Effector memory CD8-positive, alpha-beta T cell (primary cell): ENCODE measurements at regions not wholly inside any gene's neighbourhood (a gene's known extent, or its start where the extent isn't known, plus 50 kb on each side); places are given as distances from the start of the nearest gene placed in this dataset.

Experiments
- ATAC-seq: fragments of 150-1000 bp; cut with Tn5 transposase; replicated peaks from 2 replicates; pipeline ENCODE4 v1.10.0; 2021; ENCODE audit warnings: mild to moderate bottlenecking, moderate library complexity
- DNase-seq, 3 experiments: peaks; one replicate each; pipeline ENCODE4 v3.0.0; 2021
- H3K27ac Mint-ChIP-seq, 2 donors: one replicate each; pipeline ENCODE4 v1.8.0; 2022; ENCODE audit warnings: mild to moderate bottlenecking in 2 of 2, mixed read lengths in 2 of 2, moderate library complexity in 2 of 2
- H3K27me3 Mint-ChIP-seq, 2 donors: one replicate each; pipeline ENCODE4 v1.8.0; 2022; ENCODE audit warnings: mixed read lengths in 2 of 2
- H3K36me3 Mint-ChIP-seq: one replicate; pipeline ENCODE4 v1.8.0; 2022; ENCODE audit warnings: mild to moderate bottlenecking, moderate library complexity, mixed read lengths; ENCODE audit not compliant: insufficient read depth
- H3K4me1 Mint-ChIP-seq, 2 donors: one replicate each; pipeline ENCODE4 v1.8.0; 2022; ENCODE audit warnings: low read depth in 2 of 2, mixed read lengths in 2 of 2
- H3K4me3 Mint-ChIP-seq, 2 donors: one replicate each; pipeline ENCODE4 v1.8.0; 2022; ENCODE audit warnings: mild to moderate bottlenecking in 2 of 2, mixed read lengths in 2 of 2, moderate library complexity in 2 of 2
- H3K9me3 Mint-ChIP-seq, 2 donors: one replicate each; pipeline ENCODE4 v1.8.0; 2022; ENCODE audit warnings: mixed read lengths in 2 of 2

DNA sequence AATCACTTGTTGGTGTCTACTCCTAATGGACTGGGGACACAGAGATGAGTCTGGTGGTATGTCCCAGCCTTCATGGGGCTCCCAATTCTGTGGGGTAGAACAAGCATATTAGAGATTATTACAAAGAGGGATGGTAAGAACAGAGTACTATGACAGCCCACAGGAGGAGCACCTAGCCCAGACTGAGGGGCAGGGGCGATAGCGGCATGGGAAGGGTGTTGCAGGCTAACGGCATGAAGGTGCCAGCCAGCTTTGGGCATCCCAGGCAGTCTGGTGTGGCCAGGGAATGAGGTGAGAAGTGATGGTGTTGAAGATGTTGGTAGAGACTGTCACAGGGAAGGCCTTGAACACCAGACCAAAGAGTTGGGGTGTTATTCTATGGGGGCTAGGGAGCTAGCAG, 280.0 kb downstream of the RPS24 start:
- H3K9me3 Mint-ChIP-seq, result no peaks in the 10 kb centered on the region
- ATAC-seq (no peak), DNase-seq (no peak)
- no peaks in the 10 kb centered on the region for H3K36me3 Mint-ChIP-seq
- H3K27ac Mint-ChIP-seq, result no peak overlapping the region
- H3K4me3 Mint-ChIP-seq, result no peak overlapping the region
- H3K4me1 Mint-ChIP-seq, result no peaks in the 10 kb centered on the region
- H3K27me3 Mint-ChIP-seq, result peaks cover 0 to 15% of the 10 kb centered on the region in 2 donors

DNA sequence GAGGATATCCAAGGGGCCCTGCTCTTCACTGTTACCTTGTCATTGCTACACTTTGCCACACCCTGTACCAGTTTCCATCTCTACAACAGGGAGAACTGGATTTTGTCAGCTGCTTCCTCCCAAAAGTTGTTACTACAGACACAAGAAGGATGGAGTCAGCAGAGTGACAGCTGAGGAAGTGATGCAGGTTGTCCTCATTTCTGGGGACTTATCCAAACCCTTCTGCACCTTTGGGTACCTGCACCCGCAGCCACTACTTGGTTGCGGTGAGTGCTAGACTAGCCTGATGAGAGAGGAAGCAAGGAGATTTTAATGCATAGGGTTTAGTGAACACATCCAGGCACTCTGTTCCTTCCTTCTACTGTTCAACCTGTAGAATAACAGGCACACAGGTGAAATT, 281.0 kb downstream of the RPS24 start:
- DNase-seq, result no peak
- Mint-ChIP-seq H3K27ac (no peak overlapping the region), H3K4me3 (no peak overlapping the region), H3K4me1 (no peaks in the 10 kb centered on the region), H3K9me3 (no peaks in the 10 kb centered on the region), H3K36me3 (no peaks in the 10 kb centered on the region), H3K27me3 (peaks cover 0 to 15% of the 10 kb centered on the region in 2 donors)
- no peak for ATAC-seq

DNA sequence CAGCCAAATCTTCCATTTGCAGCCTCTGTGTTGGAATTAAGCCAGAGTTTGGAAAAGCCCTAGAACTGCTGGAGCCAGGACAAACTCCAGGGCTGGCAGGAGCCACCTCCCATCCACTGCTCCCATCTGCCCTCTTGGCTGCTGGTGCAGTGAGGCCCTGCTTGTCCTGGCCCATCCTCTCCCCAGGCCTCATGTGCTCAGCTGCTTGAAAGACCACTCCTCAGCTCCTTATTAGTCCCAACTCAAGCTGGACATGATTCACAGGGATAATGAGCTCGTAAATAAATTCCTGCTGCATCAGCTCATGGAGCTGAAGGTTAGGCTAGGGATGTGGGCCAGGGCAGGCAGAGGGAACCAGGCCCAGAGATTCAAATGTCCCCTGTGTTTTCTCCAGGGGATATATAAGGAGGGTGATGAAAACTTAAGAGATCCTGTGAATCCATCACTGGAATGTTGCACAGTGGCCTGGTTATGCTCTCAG, 282.8 kb downstream of the RPS24 start:
- H3K4me1 Mint-ChIP-seq, result peaks cover 0 to 6% of the 10 kb centered on the region in 2 donors
- no peak overlapping the region for H3K4me3 Mint-ChIP-seq
- peaks cover 0 to 15% of the 10 kb centered on the region in 2 donors for H3K27me3 Mint-ChIP-seq
- no peaks in the 10 kb centered on the region for H3K9me3 Mint-ChIP-seq
- H3K36me3 Mint-ChIP-seq, result no peaks in the 10 kb centered on the region
- ATAC-seq (no peak), DNase-seq (no peak)
- H3K27ac Mint-ChIP-seq, result no peak overlapping the region

DNA sequence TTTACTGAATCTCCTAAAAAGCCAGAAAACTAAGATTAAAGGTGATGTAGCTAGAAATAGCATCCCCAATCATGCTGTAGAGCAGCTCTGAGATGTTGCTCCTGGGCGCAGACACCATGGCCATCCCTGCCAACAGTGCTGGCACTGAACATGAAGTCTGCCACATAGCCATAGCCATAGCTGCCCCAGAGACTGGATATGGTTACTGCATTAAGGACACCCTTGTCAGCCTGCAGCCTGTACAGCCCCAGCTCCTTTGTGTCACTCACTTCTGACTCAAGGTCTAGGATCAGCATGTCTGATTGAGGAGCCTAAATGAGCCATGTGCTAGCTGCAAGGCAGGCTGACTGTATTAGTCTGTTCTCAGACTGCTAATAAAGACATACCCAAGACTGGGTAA, 284.6 kb downstream of the RPS24 start:
- H3K27ac Mint-ChIP-seq, result no peak overlapping the region
- DNase-seq (no peak), ATAC-seq (no peak)
- H3K36me3 Mint-ChIP-seq, result no peaks in the 10 kb centered on the region
- H3K4me3 Mint-ChIP-seq, result no peak overlapping the region
- H3K27me3 Mint-ChIP-seq, result peaks cover 0 to 12% of the 10 kb centered on the region in 2 donors
- peaks cover 0 to 8% of the 10 kb centered on the region in 2 donors for H3K4me1 Mint-ChIP-seq
- H3K9me3 Mint-ChIP-seq, result no peaks in the 10 kb centered on the region

DNA sequence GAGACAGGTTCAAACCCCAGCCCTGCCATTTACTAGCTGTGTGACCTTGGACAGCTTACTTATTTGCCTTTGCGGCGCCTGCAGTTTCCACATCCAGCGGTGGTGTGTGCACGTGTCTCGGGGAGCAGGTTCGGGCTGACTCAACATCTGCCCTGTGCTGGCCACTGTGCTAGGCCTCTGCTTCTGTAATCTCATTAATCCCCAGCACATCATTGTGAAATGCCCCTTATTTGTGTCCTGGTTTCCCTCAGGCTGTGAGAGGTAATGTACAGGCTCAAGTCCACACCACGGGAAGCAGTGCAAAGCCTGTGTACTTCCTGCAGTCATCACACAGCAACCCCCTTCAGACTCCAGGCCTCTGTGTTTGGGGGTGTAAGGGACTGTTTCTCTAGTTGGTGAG, 285.7 kb downstream of the RPS24 start:
- Mint-ChIP-seq H3K9me3 (no peaks in the 10 kb centered on the region), H3K36me3 (no peaks in the 10 kb centered on the region), H3K4me1 (peaks cover 0 to 9% of the 10 kb centered on the region in 2 donors), H3K4me3 (no peak overlapping the region), H3K27me3 (peaks cover 0 to 8% of the 10 kb centered on the region in 2 donors), H3K27ac (peak overlapping the region in 1 of 2 donors; percentile 73)
- DNase-seq (no peak), ATAC-seq (no peak)

DNA sequence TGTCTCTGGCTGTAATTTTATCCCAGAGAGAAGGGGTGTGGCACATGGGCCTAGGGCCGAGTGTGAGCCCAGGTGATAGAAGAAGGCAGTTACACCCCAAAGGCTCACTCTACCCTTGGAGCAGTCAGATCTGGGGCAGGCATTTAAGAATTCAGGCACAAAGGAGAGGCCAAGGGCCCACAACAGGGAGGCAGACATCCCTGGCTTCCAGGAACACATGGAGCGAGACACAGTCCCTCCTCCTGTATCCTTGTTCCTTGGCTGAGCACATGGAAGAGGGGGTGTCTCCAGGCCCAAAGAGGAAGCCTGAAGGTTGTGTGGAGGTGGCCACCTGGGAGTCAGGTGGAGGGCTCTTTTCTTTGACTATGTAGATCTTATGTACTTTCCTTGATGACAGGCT, 286.2 kb downstream of the RPS24 start:
- no peaks in the 10 kb centered on the region for H3K36me3 Mint-ChIP-seq
- H3K27ac Mint-ChIP-seq, result peak overlapping the region in 1 of 2 donors; percentile 73
- peaks cover 0 to 9% of the 10 kb centered on the region in 2 donors for H3K4me1 Mint-ChIP-seq
- DNase-seq (no peak), ATAC-seq (no peak)
- H3K9me3 Mint-ChIP-seq, result peaks cover 0 to under 1% of the 10 kb centered on the region in 2 donors
- no peak overlapping the region for H3K4me3 Mint-ChIP-seq
- peaks cover 0 to 8% of the 10 kb centered on the region in 2 donors for H3K27me3 Mint-ChIP-seq

DNA sequence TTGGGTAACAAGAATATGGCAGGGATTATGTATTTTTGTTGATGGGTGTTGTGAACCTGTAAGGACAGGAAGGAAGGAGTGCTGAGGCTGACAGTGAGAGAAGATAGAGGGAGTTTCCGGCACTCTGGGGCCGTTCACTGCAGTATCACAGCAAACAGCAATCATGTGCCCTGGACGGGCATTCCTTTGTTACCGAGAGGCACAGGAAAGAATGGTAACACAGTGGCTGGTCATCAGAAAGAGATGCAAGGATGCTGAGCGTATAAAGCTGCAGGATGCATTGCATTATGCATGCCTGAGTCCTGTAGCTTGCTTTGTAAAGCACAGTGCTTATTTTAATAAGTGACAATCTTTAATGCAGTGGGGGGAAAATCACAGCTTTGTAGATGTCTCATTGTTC, 286.8 kb downstream of the RPS24 start:
- Mint-ChIP-seq H3K27ac (peak overlapping the region in 1 of 2 donors; percentile 73), H3K36me3 (no peaks in the 10 kb centered on the region), H3K9me3 (peaks cover 0 to 7% of the 10 kb centered on the region in 2 donors), H3K27me3 (peaks cover 0 to 8% of the 10 kb centered on the region in 2 donors), H3K4me3 (peak overlapping the region in 1 of 2 donors; percentile 5), H3K4me1 (peaks cover 0 to 9% of the 10 kb centered on the region in 2 donors)
- ATAC-seq (peak; percentile 80), DNase-seq (no peak)

DNA sequence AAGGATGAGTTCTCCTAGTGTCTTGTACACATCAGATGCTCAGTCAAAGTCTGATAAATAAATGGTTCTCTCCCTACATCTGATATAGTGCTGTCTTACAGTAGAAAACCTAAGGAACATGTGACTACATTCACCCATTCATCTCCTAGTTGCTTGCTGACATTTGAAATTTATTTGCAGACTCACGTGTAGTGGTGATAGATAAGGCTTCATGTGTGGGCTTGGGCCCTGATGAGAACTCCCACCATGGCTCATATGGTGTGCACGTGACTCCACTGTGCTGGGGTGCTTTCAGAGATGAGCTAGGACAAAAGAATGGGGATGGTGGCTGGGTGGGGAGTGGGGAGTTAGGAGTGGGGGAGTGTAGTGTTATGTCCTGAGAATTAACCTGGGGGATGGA, 287.3 kb downstream of the RPS24 start:
- ATAC-seq, result no peak
- Mint-ChIP-seq H3K36me3 (no peaks in the 10 kb centered on the region), H3K4me3 (no peak overlapping the region), H3K27ac (peak overlapping the region in 1 of 2 donors; percentile 73), H3K27me3 (peaks cover 0 to 8% of the 10 kb centered on the region in 2 donors), H3K9me3 (peaks cover 0 to 8% of the 10 kb centered on the region in 2 donors), H3K4me1 (peaks cover 0 to 9% of the 10 kb centered on the region in 2 donors)
- no peak for DNase-seq

DNA sequence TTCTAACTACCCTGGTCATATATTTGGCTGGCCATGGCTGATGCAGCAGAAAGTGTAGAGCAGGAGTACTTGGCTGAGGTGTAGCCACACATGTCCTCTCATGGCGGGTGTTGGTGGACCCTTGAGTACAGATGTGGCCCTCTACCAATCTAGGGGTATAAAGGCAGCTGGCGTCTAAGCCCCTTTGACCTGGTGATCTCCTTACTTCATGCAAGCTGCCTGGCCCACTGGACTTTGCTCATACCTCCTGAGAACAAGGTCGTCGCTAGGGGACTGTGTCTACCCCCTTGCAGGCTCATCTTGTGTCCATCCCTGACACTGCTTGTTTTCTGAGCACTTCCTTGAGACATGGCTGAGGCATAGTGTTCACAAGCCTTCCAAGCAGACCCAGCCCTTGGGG, 287.8 kb downstream of the RPS24 start:
- DNase-seq (no peak), ATAC-seq (no peak)
- peaks cover 5% of the 10 kb centered on the region in 2 donors for H3K27me3 Mint-ChIP-seq
- peaks cover 0 to 9% of the 10 kb centered on the region in 2 donors for H3K4me1 Mint-ChIP-seq
- H3K36me3 Mint-ChIP-seq, result no peaks in the 10 kb centered on the region
- H3K4me3 Mint-ChIP-seq, result no peak overlapping the region
- peak overlapping the region in 1 of 2 donors; percentile 73 for H3K27ac Mint-ChIP-seq
- peaks cover 2 to 13% of the 10 kb centered on the region in 2 donors for H3K9me3 Mint-ChIP-seq

DNA sequence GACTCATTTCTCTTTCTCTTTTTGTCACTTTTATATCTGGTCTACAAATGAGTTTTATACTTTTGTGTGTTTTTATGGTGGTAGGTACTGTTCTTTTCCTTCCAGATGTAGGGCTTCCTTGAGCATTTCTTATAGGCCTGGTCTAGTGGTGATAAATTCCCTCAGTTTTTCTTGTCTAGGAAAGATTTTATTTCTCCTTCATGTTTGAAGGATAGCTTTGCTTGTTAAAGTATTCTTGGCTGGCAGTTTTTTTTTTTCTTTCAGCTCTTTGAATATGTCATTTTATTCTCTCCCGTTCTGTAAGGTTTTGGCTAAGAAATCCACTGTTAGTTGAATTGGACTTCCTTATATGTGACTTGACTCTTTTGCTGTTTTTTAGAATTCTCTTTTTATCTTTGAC, 292.7 kb downstream of the RPS24 start:
- peaks cover 17 to 22% of the 10 kb centered on the region in 2 donors for H3K27me3 Mint-ChIP-seq
- H3K4me1 Mint-ChIP-seq, result peaks cover 0 to 3% of the 10 kb centered on the region in 2 donors
- no peak overlapping the region for H3K27ac Mint-ChIP-seq
- peaks cover 10 to 25% of the 10 kb centered on the region in 2 donors for H3K9me3 Mint-ChIP-seq
- no peaks in the 10 kb centered on the region for H3K36me3 Mint-ChIP-seq
- DNase-seq (no peak), ATAC-seq (no peak)
- H3K4me3 Mint-ChIP-seq, result no peak overlapping the region

DNA sequence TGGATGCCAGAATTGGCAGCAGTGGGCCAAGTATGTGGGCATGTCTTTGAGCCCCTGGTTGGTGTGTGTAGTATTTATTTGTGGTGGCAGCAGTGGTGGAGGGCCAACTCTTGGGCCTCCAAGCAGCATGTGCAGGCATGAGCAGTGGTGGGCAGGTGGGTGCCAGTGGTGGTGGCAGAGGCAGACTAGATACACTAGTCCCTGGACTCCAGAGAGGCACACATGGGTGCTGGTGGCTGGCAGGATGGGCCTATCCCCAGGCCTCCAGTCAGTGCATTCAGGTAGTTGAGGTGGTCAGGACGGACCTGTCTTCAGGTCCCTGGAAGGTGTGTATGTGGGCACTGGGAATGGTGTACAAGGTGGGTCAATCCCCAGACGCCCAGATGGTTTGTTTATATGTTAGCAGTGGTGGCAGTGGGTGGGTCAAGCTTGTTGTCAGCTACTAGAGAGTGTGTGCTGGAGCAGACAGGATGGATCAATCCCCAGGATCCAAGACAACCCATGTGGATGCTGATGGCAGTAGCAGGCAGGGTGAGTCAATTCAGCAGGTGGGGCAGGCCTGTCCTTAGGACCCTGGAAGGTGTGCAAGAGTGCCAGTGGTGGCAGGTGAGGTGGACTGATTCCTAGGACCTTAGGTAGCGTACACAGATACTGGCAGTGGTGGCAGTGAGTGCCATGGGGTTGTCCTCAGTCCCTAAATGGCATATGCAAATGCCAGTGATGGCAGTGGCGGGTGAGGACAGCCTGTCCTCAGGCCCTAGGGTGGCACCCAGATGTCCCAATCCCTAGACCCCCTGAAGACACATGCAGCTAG, 294.3 kb downstream of the RPS24 start:
- Mint-ChIP-seq H3K27me3 (peaks cover 24 to 33% of the 10 kb centered on the region in 2 donors), H3K27ac (no peak overlapping the region), H3K9me3 (peaks cover 10 to 25% of the 10 kb centered on the region in 2 donors), H3K36me3 (no peaks in the 10 kb centered on the region), H3K4me1 (peaks cover 0 to 3% of the 10 kb centered on the region in 2 donors), H3K4me3 (no peak overlapping the region)
- ATAC-seq, result no peak
- no peak for DNase-seq

DNA sequence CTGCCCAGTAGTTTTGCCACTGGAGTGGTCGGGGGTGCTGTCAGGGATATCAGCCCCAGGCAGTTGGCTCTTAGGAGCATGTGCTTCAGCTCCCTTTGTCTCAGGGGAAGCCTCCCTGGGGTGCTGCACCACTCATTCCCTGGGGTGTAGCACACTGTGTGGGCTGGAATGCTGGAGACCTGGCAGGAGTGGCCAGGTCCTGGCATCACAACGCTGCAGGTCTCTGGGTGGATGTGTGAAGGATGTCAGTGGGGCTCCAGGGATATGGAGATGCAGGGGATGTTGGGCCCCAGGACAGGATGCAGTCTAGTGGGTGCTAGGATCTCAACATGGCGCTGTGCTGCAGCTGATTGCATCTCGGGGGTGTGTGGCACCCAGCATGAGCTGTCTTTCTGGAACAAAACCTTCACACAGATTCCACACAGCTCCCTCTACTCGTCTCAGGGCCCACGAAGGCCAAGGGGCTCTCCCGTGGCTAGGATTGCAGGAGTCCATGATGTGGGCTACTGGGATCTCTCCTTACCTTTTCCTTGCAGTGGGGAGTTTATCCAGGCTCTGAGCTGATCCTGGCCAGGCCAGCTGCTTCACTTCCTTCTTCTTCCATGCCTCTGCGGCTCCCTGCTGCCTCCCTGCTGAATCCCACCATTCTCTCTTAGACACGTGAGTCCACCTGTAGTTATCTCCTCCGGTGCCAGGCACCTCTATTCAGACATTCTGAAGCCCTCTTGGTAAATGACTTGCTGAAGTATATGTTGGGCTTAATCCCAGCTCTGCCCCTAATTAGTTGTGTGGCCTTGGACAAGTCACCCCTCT, 295.1 kb downstream of the RPS24 start:
- no peak overlapping the region for H3K4me3 Mint-ChIP-seq
- no peaks in the 10 kb centered on the region for H3K4me1 Mint-ChIP-seq
- DNase-seq (no peak), ATAC-seq (no peak)
- peaks cover 24 to 41% of the 10 kb centered on the region in 2 donors for H3K27me3 Mint-ChIP-seq
- no peaks in the 10 kb centered on the region for H3K36me3 Mint-ChIP-seq
- H3K9me3 Mint-ChIP-seq, result peaks cover 10 to 25% of the 10 kb centered on the region in 2 donors
- no peak overlapping the region for H3K27ac Mint-ChIP-seq

DNA sequence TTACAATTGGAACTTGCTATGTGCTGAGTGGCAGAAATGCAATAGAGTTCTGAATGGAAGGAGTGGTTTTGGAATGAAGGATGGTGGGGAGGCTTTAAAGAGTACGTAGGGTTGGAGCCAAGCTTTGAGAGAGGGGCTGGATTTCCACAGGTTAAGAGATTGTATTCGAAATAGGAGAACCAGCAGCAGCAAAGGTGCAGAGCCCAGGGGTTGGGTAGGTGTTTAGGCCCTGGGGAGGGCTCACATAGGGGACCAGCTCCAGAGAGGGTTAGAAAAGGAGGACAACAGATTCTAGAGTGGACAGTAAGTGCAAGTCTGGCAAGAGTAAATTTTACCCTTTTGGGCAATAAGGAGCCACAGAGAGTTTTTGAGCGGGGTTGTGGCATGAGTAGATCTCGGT, 297.2 kb downstream of the RPS24 start:
- no peak for ATAC-seq
- peaks cover 10 to 18% of the 10 kb centered on the region in 2 donors for H3K9me3 Mint-ChIP-seq
- H3K4me3 Mint-ChIP-seq, result no peak overlapping the region
- H3K27me3 Mint-ChIP-seq, result peaks cover 24 to 41% of the 10 kb centered on the region in 2 donors
- no peaks in the 10 kb centered on the region for H3K4me1 Mint-ChIP-seq
- H3K36me3 Mint-ChIP-seq, result no peaks in the 10 kb centered on the region
- no peak for DNase-seq
- H3K27ac Mint-ChIP-seq, result no peak overlapping the region
